GM19468 (cell line): ENCODE measurements at regions not wholly inside any gene's neighbourhood (a gene's known extent, or its start where the extent isn't known, plus 50 kb on each side); places are given as distances from the start of the nearest gene placed in this dataset.

ENCODE experiments used
- ATAC-seq: cut with Tn5 transposase; IDR thresholded peaks from one replicate; pipeline ENCODE4 v1.9.1; 2021; ENCODE audit warnings: mild to moderate bottlenecking, moderate library complexity, moderate number of reproducible peaks; ENCODE audit not compliant: unreplicated experiment; ENCODE audit errors: extremely low read depth

- no peak for ATAC-seq
Measured at GRCh38 chr1:63157085-63157484, 165.3 kb upstream of the FOXD3 start.

- ATAC-seq = no peak
Measured at GRCh38 chr1:63169057-63169456, 153.3 kb upstream of the FOXD3 start.

- no peak for ATAC-seq
Measured at GRCh38 chr1:63173161-63173560, 149.2 kb upstream of the FOXD3 start.

- no peak for ATAC-seq
Measured at GRCh38 chr1:63189677-63190076, 132.7 kb upstream of the FOXD3 start.

GRCh38 chr1:63190171-63190570 is 132.2 kb upstream of the FOXD3 start:
- ATAC-seq = no peak

- no peak for ATAC-seq
Measured at GRCh38 chr1:63198871-63199394, 123.4 kb upstream of the FOXD3 start.

- no peak for ATAC-seq
Measured at GRCh38 chr1:63199706-63200335, 122.5 kb upstream of the FOXD3 start.

GRCh38 chr1:63200676-63201075 is 121.7 kb upstream of the FOXD3 start:
- ATAC-seq = no peak

- ATAC-seq = no peak
Measured at GRCh38 chr1:63203641-63204040, 118.7 kb upstream of the FOXD3 start.

GRCh38 chr1:63205776-63206175 is 116.6 kb upstream of the FOXD3 start:
- no peak for ATAC-seq

- ATAC-seq = no peak
Measured at GRCh38 chr1:63214553-63214952, 107.8 kb upstream of the FOXD3 start.

- no peak for ATAC-seq
Measured at GRCh38 chr1:63223426-63223825, 98.9 kb upstream of the FOXD3 start.

- ATAC-seq = no peak
Measured at GRCh38 chr1:63230722-63231121, 91.6 kb upstream of the FOXD3 start.

- ATAC-seq = no peak
Measured at GRCh38 chr1:63238721-63239120, 83.6 kb upstream of the FOXD3 start.

GRCh38 chr1:63245186-63245585 is 77.2 kb upstream of the FOXD3 start:
- no peak for ATAC-seq

GRCh38 chr1:63248216-63248615 is 74.2 kb upstream of the FOXD3 start:
- no peak for ATAC-seq

GRCh38 chr1:63255153-63255552 is 67.2 kb upstream of the FOXD3 start:
- ATAC-seq = no peak

- ATAC-seq = no peak
Measured at GRCh38 chr1:63261736-63262458, 60.5 kb upstream of the FOXD3 start.

- no peak for ATAC-seq
Measured at GRCh38 chr1:63262459-63262770, 60.0 kb upstream of the FOXD3 start.

GRCh38 chr1:63264161-63264560 is 58.2 kb upstream of the FOXD3 start:
- no peak for ATAC-seq

GRCh38 chr1:63266857-63267256 is 55.5 kb upstream of the FOXD3 start:
- no peak for ATAC-seq

GRCh38 chr1:63268876-63269275 is 53.5 kb upstream of the FOXD3 start:
- no peak for ATAC-seq
